H1 (cell line): ENCODE measurements at regions not wholly inside any gene's neighbourhood (a gene's known extent, or its start where the extent isn't known, plus 50 kb on each side); places are given as distances from the start of the nearest gene placed in this dataset.

Source experiments
- EP300 ChIP-seq, 2 experiments: IDR thresholded peaks; 1 replicate in 1 of 2; 2 replicates in 1 of 2; pipeline ENCODE4 v1.6.1; 2011 to 2012; ENCODE audit warnings: low read depth in 2 of 2, low read length in 2 of 2, mild to moderate bottlenecking in 2 of 2, borderline replicate concordance in 1 of 2, inconsistent platforms in 1 of 2, moderate library complexity in 1 of 2
- KDM4A ChIP-seq: IDR thresholded peaks from one replicate; pipeline ENCODE4 v1.7.1; 2012; ENCODE audit warnings: low read depth, mild to moderate bottlenecking, moderate library complexity, low read length, inconsistent platforms; ENCODE audit not compliant: severe bottlenecking
- SAP30 ChIP-seq: fragments of 300-600 bp; sonication (generic); IDR thresholded peaks from 2 replicates; pipeline ENCODE4 v1.7.1; 2012; ENCODE audit warnings: low read length, moderate library complexity, mild to moderate bottlenecking, inconsistent platforms; ENCODE audit not compliant: insufficient read depth, insufficient replicate concordance
- YY1 ChIP-seq: IDR thresholded peaks from 2 replicates; pipeline ENCODE4 v1.6.1; 2011; ENCODE audit warnings: low read depth, mild to moderate bottlenecking, low read length

GRCh38 chr4:23476515-23477090, 413.2 kb downstream of the PPARGC1A start (continued):
- TF ChIP-seq SAP30 (no peak), KDM4A (no peak), EP300 (IDR thresholded peaks at IDR 0.05; ENCODE audit: borderline replicate concordance in 1 of 2, low read depth in 2 of 2, low read length in 2 of 2) (no peak), YY1 (no peak)
